ENCODE measurements at regions not wholly inside any gene's neighbourhood (a gene's known extent, or its start where the extent isn't known, plus 50 kb on each side); places are given as distances from the start of the nearest gene placed in this dataset.

DNA sequence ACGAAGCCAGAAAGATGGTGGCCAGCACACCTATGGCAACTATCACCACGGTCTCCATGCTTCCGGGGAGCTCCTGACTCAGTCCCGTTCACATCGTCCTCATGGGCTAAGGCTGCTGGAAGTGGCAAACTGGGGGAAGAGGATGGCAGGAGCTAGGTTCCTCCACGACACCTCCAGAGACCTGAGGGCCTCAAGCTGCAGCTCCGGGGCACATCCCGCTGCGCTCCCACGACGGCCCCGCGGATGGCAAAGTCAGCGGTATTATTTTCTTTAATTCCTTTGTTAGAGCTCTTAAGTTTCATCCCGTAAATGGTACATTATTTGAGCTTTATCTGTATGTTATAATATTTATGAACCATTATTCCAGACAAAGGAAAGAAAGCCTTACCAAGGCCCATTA is 190.5 kb downstream of the DACT1 start:
- TF ChIP-seq EP300 (IDR thresholded peaks at IDR 0.05): no peak
- TF ChIP-seq, protein P1, sequence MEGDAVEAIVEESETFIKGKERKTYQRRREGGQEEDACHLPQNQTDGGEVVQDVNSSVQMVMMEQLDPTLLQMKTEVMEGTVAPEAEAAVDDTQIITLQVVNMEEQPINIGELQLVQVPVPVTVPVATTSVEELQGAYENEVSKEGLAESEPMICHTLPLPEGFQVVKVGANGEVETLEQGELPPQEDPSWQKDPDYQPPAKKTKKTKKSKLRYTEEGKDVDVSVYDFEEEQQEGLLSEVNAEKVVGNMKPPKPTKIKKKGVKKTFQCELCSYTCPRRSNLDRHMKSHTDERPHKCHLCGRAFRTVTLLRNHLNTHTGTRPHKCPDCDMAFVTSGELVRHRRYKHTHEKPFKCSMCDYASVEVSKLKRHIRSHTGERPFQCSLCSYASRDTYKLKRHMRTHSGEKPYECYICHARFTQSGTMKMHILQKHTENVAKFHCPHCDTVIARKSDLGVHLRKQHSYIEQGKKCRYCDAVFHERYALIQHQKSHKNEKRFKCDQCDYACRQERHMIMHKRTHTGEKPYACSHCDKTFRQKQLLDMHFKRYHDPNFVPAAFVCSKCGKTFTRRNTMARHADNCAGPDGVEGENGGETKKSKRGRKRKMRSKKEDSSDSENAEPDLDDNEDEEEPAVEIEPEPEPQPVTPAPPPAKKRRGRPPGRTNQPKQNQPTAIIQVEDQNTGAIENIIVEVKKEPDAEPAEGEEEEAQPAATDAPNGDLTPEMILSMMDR (IDR thresholded peaks at IDR 0.05): no peak
